ENCODE measurements at regions not wholly inside any gene's neighbourhood (a gene's known extent, or its start where the extent isn't known, plus 50 kb on each side); places are given as distances from the start of the nearest gene placed in this dataset.
"Not testable (repeated sequence)": the region's sequence is repeated elsewhere in the genome, so short reads cannot be mapped to it uniquely, and the experiment has no call there.

- Histone ChIP-seq H3K27ac (ENCODE audit: low read depth, low read length) (no peak overlapping the region), H3K36me3 (ENCODE audit: insufficient read depth, low read length) (no peaks in the 10 kb centered on the region), H3K27me3 (ENCODE audit: insufficient read depth, low read length, poor library complexity, severe bottlenecking) (no peaks in the 10 kb centered on the region), H3K4me1 (ENCODE audit: insufficient read depth, low read length) (peaks cover 30% of the 10 kb centered on the region), H3K4me3 (ENCODE audit: low read length) (no peak overlapping the region), H3K9me3 (ENCODE audit: low read length) (no peaks in the 10 kb centered on the region)
- POLR2A ChIA-PET, result no interaction called here
- H3K27me3 Mint-ChIP-seq, result no peaks in the 10 kb centered on the region
- H3K36me3 Mint-ChIP-seq, result peaks cover 0 to 8% (median 0%) of the 10 kb centered on the region in 3 donors
- H3K4me1 Mint-ChIP-seq, result peaks cover 29 to 39% (median 39%) of the 10 kb centered on the region in 3 donors
- no peak overlapping the region for H3K4me3 Mint-ChIP-seq
- H3K9me3 Mint-ChIP-seq, result no peaks in the 10 kb centered on the region
- CTCF ChIA-PET, result interaction anchor here (1.7 kb wide), 1 partner anchor 71 kb away, joined by 5 read pairs; no protein-coding TSS in a partner anchor
- peak overlapping the region in 3 of 8 donors; percentile 18 to 53 (median 37) for H3K27ac Mint-ChIP-seq
- no peak for DNase-seq
Observed at GRCh38 chr12:91882910-91883309, 262.7 kb downstream of the BTG1 start.

GRCh38 chr12:91880528-91880927 is 265.1 kb downstream of the BTG1 start:
- Histone ChIP-seq H3K4me1 (ENCODE audit: insufficient read depth, low read length) (peaks cover 50% of the 10 kb centered on the region), H3K4me3 (ENCODE audit: low read length) (no peak overlapping the region), H3K36me3 (ENCODE audit: insufficient read depth, low read length) (no peaks in the 10 kb centered on the region), H3K9me3 (ENCODE audit: low read length) (no peaks in the 10 kb centered on the region), H3K27ac (ENCODE audit: low read depth, low read length) (no peak overlapping the region), H3K27me3 (ENCODE audit: insufficient read depth, low read length, poor library complexity, severe bottlenecking) (no peaks in the 10 kb centered on the region)
- Mint-ChIP-seq H3K27ac (peak overlapping the region in 6 of 8 donors; percentile 31 to 83 (median 80)), H3K9me3 (no peaks in the 10 kb centered on the region), H3K4me3 (peak overlapping the region in 1 of 7 donors; percentile 2), H3K36me3 (peaks cover 0 to 10% (median 0%) of the 10 kb centered on the region in 3 donors), H3K27me3 (no peaks in the 10 kb centered on the region), H3K4me1 (peaks cover 52 to 63% (median 63%) of the 10 kb centered on the region in 3 donors)
- CTCF ChIA-PET, result no interaction called here
- DNase-seq, result no peak
- POLR2A ChIA-PET, result no interaction called here

GRCh38 chr12:91877456-91878235 is 268.0 kb downstream of the BTG1 start:
- Mint-ChIP-seq H3K27me3 (no peaks in the 10 kb centered on the region), H3K36me3 (peaks cover 0 to 17% (median 2%) of the 10 kb centered on the region in 3 donors), H3K4me3 (peak overlapping the region; percentile 55 to 84 (median 75)), H3K9me3 (peaks cover 0 to 3% (median 0%) of the 10 kb centered on the region in 5 donors), H3K4me1 (peaks cover 74 to 83% (median 83%) of the 10 kb centered on the region in 3 donors), H3K27ac (peak overlapping the region; percentile 95 to 100 (median 100))
- ChIA-PET CTCF (interaction anchor here (1.0 to 2.6 kb wide), 6 partner anchors 9 to 267 kb away, joined by 3 to 11 read pairs (median 6); partner anchors contain the start of gene BTG1), POLR2A (interaction anchor here (1.1 to 4.7 kb wide), 3 partner anchors 153 to 267 kb away, joined by 4 to 49 read pairs (median 7); partner anchors contain the start of gene BTG1)
- Histone ChIP-seq H3K9me3 (ENCODE audit: low read length) (no peaks in the 10 kb centered on the region), H3K36me3 (ENCODE audit: insufficient read depth, low read length) (no peaks in the 10 kb centered on the region), H3K4me3 (ENCODE audit: low read length) (peak overlapping the region; percentile 9), H3K4me1 (ENCODE audit: insufficient read depth, low read length) (peaks cover 69% of the 10 kb centered on the region), H3K27ac (ENCODE audit: low read depth, low read length) (peak overlapping the region; percentile 79), H3K27me3 (ENCODE audit: insufficient read depth, low read length, poor library complexity, severe bottlenecking) (no peaks in the 10 kb centered on the region)
- peak; percentile 24 to 75 (median 57) for DNase-seq

DNA sequence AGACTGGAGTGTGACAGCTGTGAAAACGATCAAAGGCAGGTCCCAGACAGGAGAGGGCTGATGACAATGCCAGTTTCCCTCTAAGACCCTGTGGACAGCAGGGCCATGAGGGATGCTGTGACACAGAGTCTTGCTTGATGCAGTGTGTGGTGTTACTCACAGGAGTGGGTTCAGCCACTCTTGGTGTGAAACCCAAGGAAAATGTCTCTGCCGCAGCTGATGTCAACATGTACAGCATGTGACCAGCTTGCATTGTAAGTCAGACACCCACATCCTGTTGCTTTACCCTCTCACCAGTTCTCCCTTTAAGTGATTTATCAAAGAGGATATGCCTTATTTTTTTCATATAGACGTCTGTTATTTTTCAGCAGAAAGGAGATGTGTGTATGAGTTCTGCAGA is 268.6 kb downstream of the BTG1 start:
- H3K27ac ChIP-seq (ENCODE audit: low read depth, low read length), result peak overlapping the region; percentile 79
- POLR2A ChIA-PET, result interaction anchor here (1.1 to 4.7 kb wide), 3 partner anchors 153 to 268 kb away, joined by 4 to 49 read pairs (median 7); partner anchors contain the start of gene BTG1

DNA sequence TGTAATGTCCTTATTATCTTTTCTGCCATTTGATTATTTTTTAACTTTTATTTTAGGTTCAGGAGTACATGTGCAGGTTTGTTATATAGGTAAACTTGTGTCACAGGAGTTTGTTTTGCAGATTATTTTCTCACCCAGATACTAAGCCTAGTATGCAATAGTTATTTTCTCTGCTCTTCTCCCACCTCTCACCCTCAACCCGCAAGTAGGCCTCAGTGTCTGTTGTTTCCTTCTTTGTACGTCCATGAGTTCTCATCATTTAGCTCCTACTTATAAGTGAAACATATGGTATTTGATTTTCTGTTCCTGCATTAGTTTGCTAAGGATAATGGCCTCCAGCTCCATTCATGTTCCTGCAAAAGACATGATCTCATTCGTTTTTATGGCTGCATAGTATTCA is 270.0 kb downstream of the BTG1 start:
- Mint-ChIP-seq H3K27ac (peak overlapping the region; percentile 95 to 100 (median 100)), H3K4me1 (peaks cover 88 to 94% (median 93%) of the 10 kb centered on the region in 3 donors), H3K4me3 (peak overlapping the region; percentile 3 to 78 (median 73)), H3K36me3 (peaks cover 0 to 20% (median 3%) of the 10 kb centered on the region in 3 donors)
- CTCF ChIA-PET, result interaction anchor here (0.9 to 1.8 kb wide), 4 partner anchors 9 to 68 kb away, joined by 3 to 10 read pairs (median 4); no protein-coding TSS in a partner anchor
- POLR2A ChIA-PET, result interaction anchor here (1.3 to 4.7 kb wide), 2 partner anchors 266 to 269 kb away, joined by 5 to 49 read pairs; partner anchors contain the start of gene BTG1
- peak in 1 of 5 donors; percentile 30 for DNase-seq
- H3K27ac ChIP-seq (ENCODE audit: low read depth, low read length); H3K36me3 ChIP-seq (ENCODE audit: insufficient read depth, low read length); H3K27me3 Mint-ChIP-seq; H3K27me3 ChIP-seq (ENCODE audit: insufficient read depth, low read length, poor library complexity, severe bottlenecking); H3K9me3 Mint-ChIP-seq; H3K9me3 ChIP-seq (ENCODE audit: low read length): not testable (repeated sequence)
- Histone ChIP-seq H3K4me3 (ENCODE audit: low read length) (peak overlapping the region; percentile 42), H3K4me1 (ENCODE audit: insufficient read depth, low read length) (peaks cover 78% of the 10 kb centered on the region)

More for the DNA sequence above, 268.6 kb downstream of the BTG1 start:
- Histone ChIP-seq H3K9me3 (ENCODE audit: low read length) (no peaks in the 10 kb centered on the region), H3K4me3 (ENCODE audit: low read length) (peak overlapping the region; percentile 42), H3K4me1 (ENCODE audit: insufficient read depth, low read length) (peaks cover 70% of the 10 kb centered on the region), H3K36me3 (ENCODE audit: insufficient read depth, low read length) (no peaks in the 10 kb centered on the region), H3K27me3 (ENCODE audit: insufficient read depth, low read length, poor library complexity, severe bottlenecking) (no peaks in the 10 kb centered on the region)
- Mint-ChIP-seq H3K4me3 (peak overlapping the region; percentile 55 to 84 (median 75)), H3K27ac (peak overlapping the region; percentile 95 to 100 (median 100)), H3K36me3 (peaks cover 0 to 17% (median 3%) of the 10 kb centered on the region in 3 donors), H3K9me3 (peaks cover 0 to 3% (median 0%) of the 10 kb centered on the region in 5 donors), H3K4me1 (peaks cover 78 to 85% (median 84%) of the 10 kb centered on the region in 3 donors), H3K27me3 (no peaks in the 10 kb centered on the region)
- CTCF ChIA-PET, result interaction anchor here (1.0 to 2.6 kb wide), 8 partner anchors 9 to 268 kb away, joined by 3 to 11 read pairs (median 6); partner anchors contain the start of gene BTG1
- DNase-seq, result peak; percentile 73 to 96 (median 93)

DNA sequence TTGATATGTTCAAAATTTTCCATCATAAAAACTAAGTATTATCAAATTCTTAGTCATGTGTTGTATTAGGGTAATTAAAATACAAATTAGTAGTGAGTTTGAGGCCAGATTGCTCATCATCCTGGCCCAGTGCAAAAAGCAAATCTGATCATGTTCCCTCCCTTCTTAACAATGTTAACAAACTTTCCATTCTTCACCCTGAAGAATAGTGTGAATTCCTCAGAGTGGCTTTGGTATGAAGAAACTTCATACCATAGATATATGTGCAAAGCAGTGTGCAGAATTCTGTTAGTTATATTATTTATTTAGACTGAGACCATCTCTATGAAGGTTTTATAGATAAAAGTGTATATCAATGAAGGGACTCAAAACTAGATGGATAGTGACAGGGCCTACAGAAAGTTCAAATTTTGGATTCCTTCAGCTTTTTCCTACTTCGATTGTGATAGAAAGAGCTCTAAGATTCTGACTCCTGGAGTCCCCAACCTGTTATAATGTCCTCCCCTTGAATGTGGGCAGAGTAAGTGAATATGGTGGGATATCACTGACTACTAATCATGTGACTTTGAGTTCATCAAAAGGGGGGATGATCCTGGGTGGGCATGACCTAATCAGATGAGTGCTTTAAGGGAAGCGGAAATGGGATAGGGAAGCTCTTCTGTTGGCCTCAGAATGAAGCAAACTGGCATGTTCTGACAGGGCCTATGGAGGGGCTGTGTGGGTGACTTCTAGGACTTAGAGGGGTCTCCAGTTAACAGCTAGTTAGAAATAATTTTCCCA is 271.4 kb downstream of the BTG1 start:
- Mint-ChIP-seq H3K36me3 (peaks cover 0 to 14% (median 3%) of the 10 kb centered on the region in 3 donors), H3K9me3 (peaks cover 0 to 3% (median 0%) of the 10 kb centered on the region in 5 donors), H3K27me3 (no peaks in the 10 kb centered on the region), H3K27ac (peak overlapping the region; percentile 95 to 100 (median 100)), H3K4me3 (peak overlapping the region in 3 of 7 donors; percentile 12 to 49 (median 25)), H3K4me1 (peaks cover 79 to 89% (median 89%) of the 10 kb centered on the region in 3 donors)
- H3K27ac ChIP-seq (ENCODE audit: low read depth, low read length), result no peak overlapping the region
- no peak overlapping the region for H3K4me3 ChIP-seq (ENCODE audit: low read length)
- H3K27me3 ChIP-seq (ENCODE audit: insufficient read depth, low read length, poor library complexity, severe bottlenecking), result no peaks in the 10 kb centered on the region
- DNase-seq, result no peak
- H3K36me3 ChIP-seq (ENCODE audit: insufficient read depth, low read length), result no peaks in the 10 kb centered on the region
- ChIA-PET POLR2A (no interaction called here), CTCF (interaction anchor here (0.8 to 1.6 kb wide), 5 partner anchors 15 to 241 kb away, joined by 3 to 4 read pairs (median 3); no protein-coding TSS in a partner anchor)
- peaks cover 76% of the 10 kb centered on the region for H3K4me1 ChIP-seq (ENCODE audit: insufficient read depth, low read length)
- H3K9me3 ChIP-seq (ENCODE audit: low read length), result no peaks in the 10 kb centered on the region

DNA sequence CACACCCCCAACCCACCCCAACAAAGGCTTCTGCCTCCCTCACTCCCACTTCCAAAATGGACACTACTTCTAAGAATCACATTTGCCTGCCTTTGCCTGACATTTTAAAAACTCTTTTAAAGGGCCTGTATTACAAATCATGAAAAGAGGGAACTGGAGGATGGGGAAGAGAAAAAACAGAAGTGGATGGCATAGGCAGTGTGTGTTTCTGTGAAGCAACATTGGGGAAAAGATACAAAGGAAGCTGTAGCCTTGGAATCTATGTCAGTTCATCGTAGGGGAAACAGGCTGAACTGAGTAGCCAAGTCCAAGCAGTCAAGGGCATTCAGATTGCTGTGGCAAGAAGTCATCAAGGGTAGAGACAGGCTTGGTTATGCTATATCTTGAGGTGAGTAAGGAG is 273.9 kb downstream of the BTG1 start:
- peak overlapping the region in 5 of 7 donors; percentile 17 to 75 (median 46) for H3K4me3 Mint-ChIP-seq

More for the DNA sequence above, 273.9 kb downstream of the BTG1 start:
- peaks cover 0 to 15% (median 3%) of the 10 kb centered on the region in 3 donors for H3K36me3 Mint-ChIP-seq
- H3K27me3 Mint-ChIP-seq, result no peaks in the 10 kb centered on the region
- DNase-seq, result no peak
- ChIA-PET CTCF (no interaction called here), POLR2A (no interaction called here)
- Histone ChIP-seq H3K4me1 (ENCODE audit: insufficient read depth, low read length) (peaks cover 57% of the 10 kb centered on the region), H3K36me3 (ENCODE audit: insufficient read depth, low read length) (no peaks in the 10 kb centered on the region), H3K4me3 (ENCODE audit: low read length) (no peak overlapping the region), H3K27ac (ENCODE audit: low read depth, low read length) (no peak overlapping the region), H3K27me3 (ENCODE audit: insufficient read depth, low read length, poor library complexity, severe bottlenecking) (no peaks in the 10 kb centered on the region), H3K9me3 (ENCODE audit: low read length) (no peaks in the 10 kb centered on the region)
- peaks cover 0 to 3% (median 0%) of the 10 kb centered on the region in 5 donors for H3K9me3 Mint-ChIP-seq
- peak overlapping the region; percentile 84 to 96 (median 94) for H3K27ac Mint-ChIP-seq
- H3K4me1 Mint-ChIP-seq, result peaks cover 57 to 70% (median 64%) of the 10 kb centered on the region in 3 donors
